Activated naive CD8-positive, alpha-beta T cell treated with anti-CD3 and anti-CD28 coated beads, Interleukin-2, amount 10 ng/mL, durations not matched to agents 7 days and 5 days (primary cell): ENCODE measurements at regions not wholly inside any gene's neighbourhood (a gene's known extent, or its start where the extent isn't known, plus 50 kb on each side); places are given as distances from the start of the nearest gene placed in this dataset.
A peak's percentile ranks its signal among the peaks of the same experiment; 100 is the strongest.

Experiments
- ATAC-seq: fragments of 150-1000 bp; cut with Tn5 transposase; one replicate; pipeline ENCODE4 v1.10.0; 2021; ENCODE audit warnings: low read depth, moderate library complexity
- POLR2A ChIA-PET: fragments of 350-600 bp; sonication (Branson Sonifier 250); formaldehyde crosslinking; loops from one replicate; lab custom pipeline; 2021; ENCODE audit warnings: antibody characterized with exemption; lab: Charles Lee
- DNase-seq: peaks from one replicate; pipeline ENCODE4 v3.0.0; 2021
- H3K27ac Mint-ChIP-seq: one replicate; pipeline ENCODE4 v1.8.0; 2022; ENCODE audit warnings: mild to moderate bottlenecking, mixed read lengths
- H3K27me3 Mint-ChIP-seq: one replicate; pipeline ENCODE4 v1.8.0; 2022; ENCODE audit warnings: mild to moderate bottlenecking, moderate library complexity, mixed read lengths
- H3K36me3 Mint-ChIP-seq: one replicate; pipeline ENCODE4 v1.8.0; 2021; ENCODE audit warnings: mild to moderate bottlenecking, mixed read lengths
- H3K4me1 Mint-ChIP-seq: one replicate; pipeline ENCODE4 v1.8.0; 2021; ENCODE audit warnings: mixed read lengths
- H3K4me3 Mint-ChIP-seq: one replicate; pipeline ENCODE4 v1.8.0; 2022; ENCODE audit warnings: mild to moderate bottlenecking, moderate library complexity, mixed read lengths
- H3K9me3 Mint-ChIP-seq: one replicate; pipeline ENCODE4 v1.8.0; 2021; ENCODE audit warnings: mixed read lengths

- ATAC-seq (no peak), DNase-seq (peak; percentile 11)
- Mint-ChIP-seq H3K27me3 (no peaks in the 10 kb centered on the region), H3K27ac (no peak overlapping the region), H3K4me1 (no peaks in the 10 kb centered on the region), H3K4me3 (no peak overlapping the region), H3K36me3 (no peaks in the 10 kb centered on the region), H3K9me3 (no peaks in the 10 kb centered on the region)
- POLR2A ChIA-PET = no interaction called here
Observed at GRCh38 chr10:131810036-131810804, 90.6 kb upstream of the PPP2R2D start.

- POLR2A ChIA-PET = no interaction called here
- H3K4me3 Mint-ChIP-seq = no peak overlapping the region
- no peaks in the 10 kb centered on the region for H3K9me3 Mint-ChIP-seq
- no peaks in the 10 kb centered on the region for H3K36me3 Mint-ChIP-seq
- no peaks in the 10 kb centered on the region for H3K4me1 Mint-ChIP-seq
- peak; percentile 10 for DNase-seq
- H3K27ac Mint-ChIP-seq = no peak overlapping the region
- no peak for ATAC-seq
- H3K27me3 Mint-ChIP-seq = no peaks in the 10 kb centered on the region
Observed at GRCh38 chr10:131810805-131811629, 89.8 kb upstream of the PPP2R2D start.

- H3K9me3 Mint-ChIP-seq = no peaks in the 10 kb centered on the region
- no peaks in the 10 kb centered on the region for H3K36me3 Mint-ChIP-seq
- peak; percentile 7 for DNase-seq
- H3K27ac Mint-ChIP-seq = no peak overlapping the region
- no peaks in the 10 kb centered on the region for H3K27me3 Mint-ChIP-seq
- no peak overlapping the region for H3K4me3 Mint-ChIP-seq
- no peaks in the 10 kb centered on the region for H3K4me1 Mint-ChIP-seq
- POLR2A ChIA-PET = no interaction called here
- no peak for ATAC-seq
Observed at GRCh38 chr10:131811630-131812403, 89.0 kb upstream of the PPP2R2D start.

GRCh38 chr10:131812736-131813604 is 87.8 kb upstream of the PPP2R2D start:
- Mint-ChIP-seq H3K4me3 (no peak overlapping the region), H3K27ac (no peak overlapping the region), H3K27me3 (no peaks in the 10 kb centered on the region), H3K36me3 (no peaks in the 10 kb centered on the region), H3K9me3 (no peaks in the 10 kb centered on the region), H3K4me1 (no peaks in the 10 kb centered on the region)
- DNase-seq (peak; percentile 15), ATAC-seq (no peak)
- POLR2A ChIA-PET = no interaction called here

- ATAC-seq = no peak
- no peaks in the 10 kb centered on the region for H3K36me3 Mint-ChIP-seq
- POLR2A ChIA-PET = no interaction called here
- H3K4me1 Mint-ChIP-seq = no peaks in the 10 kb centered on the region
- H3K9me3 Mint-ChIP-seq = no peaks in the 10 kb centered on the region
- peak; percentile 21 for DNase-seq
- no peak overlapping the region for H3K4me3 Mint-ChIP-seq
- H3K27me3 Mint-ChIP-seq = no peaks in the 10 kb centered on the region
- H3K27ac Mint-ChIP-seq = no peak overlapping the region
Observed at GRCh38 chr10:131814567-131815265, 86.1 kb upstream of the PPP2R2D start.

GRCh38 chr10:131815266-131816156 is 85.3 kb upstream of the PPP2R2D start:
- Mint-ChIP-seq H3K9me3 (no peaks in the 10 kb centered on the region), H3K4me1 (no peaks in the 10 kb centered on the region), H3K36me3 (no peaks in the 10 kb centered on the region), H3K4me3 (no peak overlapping the region), H3K27me3 (no peaks in the 10 kb centered on the region), H3K27ac (no peak overlapping the region)
- DNase-seq = peak; percentile 5
- no peak for ATAC-seq
- POLR2A ChIA-PET = no interaction called here

- no peak for DNase-seq
- H3K27ac Mint-ChIP-seq = no peak overlapping the region
- ATAC-seq = no peak
- H3K27me3 Mint-ChIP-seq = no peaks in the 10 kb centered on the region
- H3K4me1 Mint-ChIP-seq = no peaks in the 10 kb centered on the region
- POLR2A ChIA-PET = no interaction called here
- H3K36me3 Mint-ChIP-seq = no peaks in the 10 kb centered on the region
- H3K9me3 Mint-ChIP-seq = no peaks in the 10 kb centered on the region
- no peak overlapping the region for H3K4me3 Mint-ChIP-seq
Observed at GRCh38 chr10:131816157-131816775, 84.5 kb upstream of the PPP2R2D start.

- no peaks in the 10 kb centered on the region for H3K36me3 Mint-ChIP-seq
- no peaks in the 10 kb centered on the region for H3K27me3 Mint-ChIP-seq
- DNase-seq = no peak
- POLR2A ChIA-PET = no interaction called here
- H3K27ac Mint-ChIP-seq = no peak overlapping the region
- no peaks in the 10 kb centered on the region for H3K4me1 Mint-ChIP-seq
- no peaks in the 10 kb centered on the region for H3K9me3 Mint-ChIP-seq
- ATAC-seq = no peak
- H3K4me3 Mint-ChIP-seq = no peak overlapping the region
Observed at GRCh38 chr10:131816941-131817700, 83.7 kb upstream of the PPP2R2D start.

GRCh38 chr10:131817866-131818509 is 82.8 kb upstream of the PPP2R2D start:
- H3K27me3 Mint-ChIP-seq = no peaks in the 10 kb centered on the region
- no peak overlapping the region for H3K4me3 Mint-ChIP-seq
- no peaks in the 10 kb centered on the region for H3K4me1 Mint-ChIP-seq
- ATAC-seq = no peak
- no peaks in the 10 kb centered on the region for H3K36me3 Mint-ChIP-seq
- H3K27ac Mint-ChIP-seq = no peak overlapping the region
- peak; percentile 11 for DNase-seq
- no peaks in the 10 kb centered on the region for H3K9me3 Mint-ChIP-seq
- POLR2A ChIA-PET = no interaction called here

GRCh38 chr10:131818510-131819234 is 82.1 kb upstream of the PPP2R2D start:
- DNase-seq = peak; percentile 5
- Mint-ChIP-seq H3K36me3 (no peaks in the 10 kb centered on the region), H3K4me3 (no peak overlapping the region), H3K27me3 (no peaks in the 10 kb centered on the region), H3K4me1 (no peaks in the 10 kb centered on the region), H3K27ac (no peak overlapping the region), H3K9me3 (no peaks in the 10 kb centered on the region)
- no peak for ATAC-seq
- POLR2A ChIA-PET = no interaction called here
